CD4-positive, alpha-beta T cell treated with Interleukin-17A for 1 hour (primary cell): ENCODE measurements at regions not wholly inside any gene's neighbourhood (a gene's known extent, or its start where the extent isn't known, plus 50 kb on each side); places are given as distances from the start of the nearest gene placed in this dataset.
"Not testable (repeated sequence)": the region's sequence is repeated elsewhere in the genome, so short reads cannot be mapped to it uniquely, and the experiment has no call there.

Experiments used
- DNase-seq: peaks from one replicate; pipeline ENCODE4 v3.0.0-alpha.2; 2020

DNA sequence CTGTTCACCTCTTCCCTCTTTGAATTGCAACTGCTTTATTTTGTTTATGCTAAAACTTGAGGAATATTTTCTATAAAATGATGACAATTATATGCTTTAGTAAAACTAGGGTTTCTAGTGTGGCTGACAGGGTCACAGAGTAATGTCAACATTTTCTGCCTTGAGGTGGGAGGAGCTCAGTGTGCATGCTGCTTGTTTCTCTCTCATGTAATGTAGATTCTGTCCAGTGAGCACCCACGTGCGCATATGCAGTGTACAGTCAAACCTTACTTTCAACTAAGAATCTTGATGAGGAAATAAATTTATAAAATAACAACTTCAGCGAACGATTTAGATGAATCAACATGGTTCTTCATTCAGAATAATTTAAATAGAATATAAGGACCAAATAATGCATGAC, 603.9 kb downstream of the PCDH17 start:
- no peak for DNase-seq

DNA sequence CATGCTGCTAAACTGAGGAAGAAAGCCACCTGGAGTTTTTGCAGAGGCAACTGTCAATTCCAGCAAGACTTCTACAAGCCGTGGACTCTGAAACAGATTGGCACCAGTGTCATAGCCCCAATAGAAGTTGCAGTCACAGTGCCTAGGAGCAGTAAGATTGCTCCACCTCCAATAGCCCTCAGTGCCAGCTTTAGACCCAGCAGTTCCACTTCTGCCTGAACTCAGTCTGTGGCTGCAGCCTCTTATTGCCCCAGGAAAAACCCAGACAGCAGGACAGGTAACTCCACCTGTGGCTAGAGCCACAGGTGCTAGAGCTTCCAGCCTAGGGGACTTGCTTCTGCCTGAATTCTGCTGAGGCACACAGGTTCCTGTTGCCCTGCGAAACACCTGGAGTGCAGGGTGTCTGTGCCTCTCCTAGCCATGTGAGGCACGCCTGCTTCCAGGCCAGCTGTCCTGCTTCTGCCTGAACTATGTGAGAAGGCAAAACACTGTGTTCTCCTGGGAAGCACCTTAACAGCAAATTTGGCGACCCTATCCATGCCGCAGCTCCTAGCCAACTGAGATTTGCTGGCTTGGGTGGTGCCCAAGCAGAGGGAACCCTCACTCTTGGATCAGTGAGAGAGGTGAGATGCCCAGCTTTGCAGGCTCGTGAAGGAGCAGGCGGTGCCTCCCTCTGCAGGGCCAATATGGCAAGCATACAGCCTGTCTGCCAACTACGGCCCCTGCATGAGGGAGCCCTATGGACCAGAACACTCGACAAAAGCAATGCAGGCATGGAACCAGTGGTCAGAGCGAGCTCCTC, 607.6 kb downstream of the PCDH17 start:
- DNase-seq, result no peak

DNA sequence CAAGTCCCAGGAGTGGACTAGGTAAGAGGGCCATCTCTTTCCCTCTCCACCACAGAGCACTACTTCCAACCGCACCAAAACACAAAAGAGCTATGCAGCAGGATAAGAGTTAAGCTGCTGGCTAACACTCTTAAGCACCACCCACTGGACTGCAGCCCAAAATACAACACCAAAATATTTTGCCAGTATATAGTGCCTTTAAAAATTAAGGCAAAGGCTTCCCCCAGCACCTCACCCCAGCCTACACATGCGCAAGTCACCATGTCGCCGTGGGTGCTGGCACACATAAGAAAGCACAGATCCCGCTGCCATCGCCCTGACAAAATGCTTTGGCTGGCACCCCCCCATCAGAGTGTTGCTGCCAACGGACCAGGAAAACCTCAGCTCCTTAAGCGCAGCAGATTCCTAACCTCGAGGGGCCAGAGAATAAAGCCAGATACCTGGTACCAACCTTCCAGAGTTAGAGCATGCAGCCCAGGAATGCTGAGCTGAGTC, 608.3 kb downstream of the PCDH17 start:
- DNase-seq, result no peak

DNA sequence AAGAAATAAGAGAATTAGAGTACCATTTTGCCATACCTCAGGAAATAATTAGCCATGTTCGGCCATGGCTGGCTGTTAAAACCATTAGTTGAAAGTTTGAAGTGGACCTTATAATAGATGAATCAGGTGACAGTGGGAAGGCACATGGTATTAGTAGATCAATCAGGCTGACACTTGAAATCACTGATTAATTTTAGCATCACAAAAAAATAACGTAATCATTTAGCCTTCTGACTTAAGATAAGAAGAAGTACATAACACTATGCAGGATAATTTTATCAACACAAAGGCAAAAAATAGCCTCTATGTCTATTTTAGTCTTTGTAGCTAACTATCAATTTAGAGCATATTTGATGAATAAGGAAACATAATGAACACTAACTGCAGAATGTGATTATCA, 615.5 kb downstream of the PCDH17 start:
- no peak for DNase-seq

DNA sequence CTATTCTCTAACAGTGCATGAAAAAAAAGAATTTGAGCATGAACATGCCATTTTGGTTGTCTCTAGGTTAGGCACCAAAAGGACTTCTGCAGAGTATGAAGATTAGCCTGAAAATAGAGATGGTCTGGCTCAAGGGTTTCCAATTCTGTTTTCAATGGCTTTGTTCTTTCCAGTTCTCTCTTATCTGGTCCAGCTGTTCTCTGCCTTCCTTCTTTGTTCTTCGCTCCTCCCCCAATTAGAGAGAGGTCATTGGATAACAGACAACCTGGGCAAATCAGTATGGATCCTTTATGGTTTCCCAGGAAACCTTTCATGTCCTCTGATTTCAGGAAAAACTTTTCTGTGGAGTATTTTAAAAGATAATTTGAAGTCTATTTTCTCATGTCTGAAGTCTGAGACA, 623.4 kb downstream of the PCDH17 start:
- DNase-seq, result no peak

DNA sequence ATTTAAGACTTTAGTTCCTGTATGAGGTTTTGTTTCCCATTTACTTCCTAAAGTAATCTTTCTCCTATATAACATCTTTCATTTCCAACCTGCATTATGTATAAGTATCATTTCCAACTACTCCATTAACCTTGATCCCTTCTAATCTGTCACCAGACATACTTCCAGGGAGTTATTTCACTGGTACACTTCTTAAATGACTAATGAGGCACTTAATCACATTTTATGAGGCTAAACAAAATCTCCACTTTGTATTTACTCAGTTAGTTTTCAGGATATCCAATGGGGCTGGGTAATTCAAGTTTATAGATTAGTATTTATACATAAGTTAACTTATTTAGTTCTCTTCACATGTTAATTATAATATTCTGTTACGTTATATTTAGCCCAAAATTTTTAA, 634.7 kb downstream of the PCDH17 start:
- DNase-seq, result no peak

DNA sequence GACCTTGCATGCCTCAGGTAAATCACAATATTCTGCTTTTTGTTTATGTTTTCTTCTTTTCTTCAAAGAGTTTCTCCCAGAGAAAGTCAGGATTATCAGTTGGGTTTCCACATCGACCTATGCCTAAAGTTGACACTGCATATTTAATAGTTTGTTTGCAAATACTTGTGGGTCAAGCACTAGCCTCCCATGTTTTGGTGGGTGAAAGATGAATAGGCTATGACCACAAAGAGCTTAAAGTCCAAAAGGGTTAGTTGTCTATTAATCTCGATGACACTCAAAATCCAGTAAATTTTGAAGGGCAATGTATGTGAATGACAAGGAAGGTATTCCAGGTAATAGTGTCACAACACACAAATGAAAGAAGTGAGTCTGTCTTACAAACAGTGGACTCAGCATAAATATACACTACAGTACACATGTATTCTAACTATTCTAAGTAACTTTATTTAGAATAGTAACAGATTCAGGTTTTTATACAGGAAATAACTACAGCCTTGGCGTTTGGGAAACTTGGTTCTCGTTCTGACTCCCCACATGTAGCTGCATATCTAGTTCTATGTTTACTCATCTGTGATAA, 667.1 kb downstream of the PCDH17 start:
- no peak for DNase-seq

DNA sequence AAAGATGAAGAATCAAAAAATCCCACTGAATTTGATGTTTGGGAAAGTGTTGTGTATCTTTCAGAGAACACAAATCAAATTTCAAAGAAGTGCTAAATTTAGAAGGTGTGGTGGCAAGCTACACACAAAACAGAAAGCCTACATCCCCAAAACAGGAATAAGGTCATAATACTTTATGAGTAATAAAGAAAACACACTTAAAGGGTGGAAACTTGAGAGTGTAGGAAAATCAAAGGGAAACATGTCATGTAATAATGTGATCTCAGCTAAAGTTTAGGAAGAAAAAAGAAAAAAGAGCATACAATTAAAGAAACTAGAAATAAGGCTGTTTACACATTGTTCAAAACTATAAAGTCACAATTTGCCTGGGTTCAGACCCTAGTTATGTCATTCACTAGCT, 668.7 kb downstream of the PCDH17 start:
- DNase-seq, result no peak

DNA sequence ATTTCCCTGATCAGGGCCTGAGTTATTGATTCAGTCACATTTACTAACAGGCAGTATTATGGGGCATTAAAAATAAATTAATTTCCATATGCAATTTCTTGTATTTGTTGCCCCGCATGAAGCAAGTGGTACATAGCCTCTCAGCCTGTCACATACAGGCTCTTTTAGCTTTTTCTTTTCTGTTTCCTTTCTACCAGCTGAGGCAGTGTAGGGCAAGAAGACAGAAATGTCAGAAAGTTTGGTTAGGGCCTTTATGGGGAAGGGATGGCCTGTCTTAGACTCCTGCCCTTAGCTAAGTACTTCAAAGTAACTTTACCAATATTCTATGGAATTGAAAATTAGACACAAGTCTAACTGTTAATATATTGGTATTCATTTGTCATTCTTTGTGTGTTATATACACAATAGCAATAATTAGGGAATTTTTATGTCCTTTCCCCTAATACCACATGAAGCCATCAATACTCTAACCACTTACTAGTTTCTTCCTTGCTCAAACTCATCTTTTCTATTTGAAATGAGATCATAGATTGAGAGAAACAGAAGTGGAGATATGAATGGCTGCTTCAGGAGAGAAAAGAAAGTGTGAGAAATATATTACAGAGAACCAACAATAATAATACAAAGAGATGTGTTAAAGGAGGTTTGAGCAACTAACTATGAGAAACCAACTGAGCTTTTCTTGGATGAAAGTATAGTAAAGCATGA, 669.6 kb downstream of the PCDH17 start:
- no peak for DNase-seq

DNA sequence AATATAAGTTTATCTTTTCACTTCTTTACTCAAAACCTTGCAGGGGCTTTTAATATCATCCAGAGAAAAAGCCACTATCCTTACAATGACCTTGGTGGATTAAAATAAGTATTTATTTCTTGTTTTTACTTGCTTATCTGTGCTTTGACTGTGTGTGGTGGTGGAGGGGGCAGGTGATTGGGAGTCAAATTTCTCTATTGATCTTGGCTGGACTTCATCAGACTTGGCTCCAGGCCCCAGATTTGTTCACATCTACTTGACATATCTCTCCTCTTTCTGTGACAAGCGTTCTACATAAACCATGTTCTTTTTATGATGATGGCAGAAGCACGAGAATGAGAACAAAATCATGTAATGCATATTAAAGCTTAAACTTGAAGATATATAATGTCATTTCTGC, 670.8 kb downstream of the PCDH17 start:
- DNase-seq, result no peak

DNA sequence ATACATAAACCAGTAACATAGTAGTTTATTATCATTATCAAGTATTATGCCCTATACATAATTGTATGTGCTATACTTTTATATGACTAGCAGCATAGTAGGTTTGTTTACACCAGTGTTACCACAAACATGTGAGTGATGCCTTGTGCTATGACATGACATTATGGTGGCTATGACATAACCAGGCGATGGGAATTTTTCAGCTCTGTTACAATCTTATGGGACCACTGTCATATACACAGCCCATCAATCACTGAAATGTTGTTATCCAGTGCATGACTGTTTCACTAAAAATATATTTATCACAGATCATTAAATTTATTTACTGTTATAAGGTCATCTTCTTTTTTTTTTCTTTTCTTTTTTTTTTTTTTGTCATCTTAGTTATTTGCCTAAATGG, 674.5 kb downstream of the PCDH17 start:
- no peak for DNase-seq

DNA sequence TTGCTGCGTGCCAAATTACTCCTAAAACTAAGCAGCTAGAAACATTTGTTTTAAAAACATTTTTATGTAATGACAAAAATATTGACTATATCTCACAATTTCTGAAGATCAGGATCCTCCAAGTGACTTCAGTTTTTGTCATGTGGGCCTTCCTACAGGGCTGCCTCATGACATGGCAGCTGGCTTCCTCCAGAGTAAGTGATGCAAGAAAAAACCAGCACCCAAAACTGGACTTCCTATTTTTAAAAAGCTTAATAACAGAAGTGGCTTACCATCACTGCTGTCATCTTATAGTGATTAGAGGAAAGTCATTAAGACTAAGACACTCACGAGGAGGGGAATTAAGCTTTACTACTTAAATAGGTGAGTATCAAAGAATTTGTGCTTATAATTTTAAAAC, 681.7 kb downstream of the PCDH17 start:
- DNase-seq, result no peak

DNA sequence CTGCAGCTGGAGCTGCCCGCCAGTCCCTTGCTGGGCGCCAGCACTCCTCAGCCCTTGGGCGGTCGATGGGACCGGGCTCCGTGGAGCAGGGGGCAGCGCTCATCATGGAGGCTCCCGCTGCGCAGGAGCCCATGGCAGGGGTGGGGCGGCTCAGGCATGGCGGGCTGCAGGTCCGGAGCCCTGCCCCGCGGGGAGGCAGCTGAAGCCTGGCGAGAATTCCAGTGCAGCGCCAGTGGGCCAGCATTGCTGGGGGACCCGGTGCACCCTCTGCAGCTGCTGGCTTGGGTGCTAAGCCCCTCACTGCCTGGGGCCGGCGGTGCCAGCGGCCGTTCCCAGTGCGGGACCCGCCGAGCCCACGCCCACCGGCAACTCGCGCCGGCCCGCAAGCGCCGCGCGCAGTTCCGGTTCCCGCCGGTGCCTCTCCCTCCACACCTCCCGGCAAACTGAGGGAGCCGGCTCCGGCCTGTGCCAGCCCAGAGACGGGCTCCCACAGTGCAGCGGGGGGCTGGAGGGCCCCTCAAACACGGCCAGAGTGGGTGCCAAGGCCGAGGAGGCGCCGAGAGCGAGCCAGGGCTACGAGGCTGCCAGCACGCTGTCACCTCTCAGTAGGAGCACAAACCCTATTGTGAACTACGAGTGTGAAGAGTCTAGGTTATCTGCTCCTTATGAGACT, 687.1 kb downstream of the PCDH17 start:
- DNase-seq, result no peak

DNA sequence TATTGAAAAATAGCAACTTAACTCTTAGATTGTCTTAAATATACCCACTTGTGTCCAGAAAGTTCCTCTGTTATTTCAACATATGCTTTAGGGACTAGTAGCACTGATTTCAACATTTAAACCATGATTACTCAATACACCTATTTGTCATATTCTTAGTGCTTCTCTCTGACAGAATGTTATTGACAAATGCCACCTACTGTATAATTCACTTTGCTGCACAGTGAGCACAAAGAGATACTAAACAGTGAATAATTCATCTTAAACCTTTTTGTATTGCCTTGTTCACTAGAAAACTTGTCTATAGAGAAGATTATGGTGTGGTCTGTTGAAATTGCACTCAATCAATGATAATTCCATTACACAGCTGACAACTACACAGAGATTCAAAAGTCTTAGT, 692.6 kb downstream of the PCDH17 start:
- no peak for DNase-seq

DNA sequence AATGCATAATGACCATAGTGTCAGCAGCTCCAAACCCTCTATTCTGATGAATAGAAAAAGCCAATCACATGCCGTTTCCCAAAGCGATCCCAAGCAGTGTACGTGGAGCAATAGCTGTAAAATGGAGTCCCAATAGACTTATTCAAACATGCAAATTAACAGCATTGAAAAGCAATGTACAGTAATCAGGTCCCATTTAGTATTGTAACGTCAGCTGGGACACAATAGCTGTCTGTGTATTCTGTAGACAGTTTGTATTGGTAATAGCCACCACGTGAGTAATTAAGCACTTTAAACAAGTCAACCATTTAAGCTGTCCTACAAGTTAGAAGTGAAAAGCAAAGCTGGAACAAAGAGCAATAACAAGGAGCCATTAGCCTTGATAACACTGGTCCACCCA, 698.2 kb downstream of the PCDH17 start:
- DNase-seq, result no peak

DNA sequence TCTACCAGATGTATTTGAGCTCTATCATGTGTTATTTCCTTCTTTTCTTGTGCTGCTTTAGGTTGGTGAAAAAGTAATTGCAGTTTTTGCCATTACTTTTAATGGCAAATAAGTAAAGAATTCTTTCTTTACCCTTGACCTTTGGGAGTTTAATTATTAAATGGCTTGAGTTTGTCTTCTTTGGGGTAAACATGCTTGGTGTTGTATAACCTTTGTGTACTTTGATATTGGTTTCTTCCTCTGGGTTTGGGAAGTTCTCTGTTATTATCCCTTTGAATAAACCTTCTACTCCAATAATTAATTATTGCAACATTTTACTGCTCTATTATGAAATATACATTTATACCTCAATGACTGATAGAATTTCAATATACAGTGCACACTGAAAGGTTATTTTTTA, 709.4 kb downstream of the PCDH17 start:
- DNase-seq, result no peak

DNA sequence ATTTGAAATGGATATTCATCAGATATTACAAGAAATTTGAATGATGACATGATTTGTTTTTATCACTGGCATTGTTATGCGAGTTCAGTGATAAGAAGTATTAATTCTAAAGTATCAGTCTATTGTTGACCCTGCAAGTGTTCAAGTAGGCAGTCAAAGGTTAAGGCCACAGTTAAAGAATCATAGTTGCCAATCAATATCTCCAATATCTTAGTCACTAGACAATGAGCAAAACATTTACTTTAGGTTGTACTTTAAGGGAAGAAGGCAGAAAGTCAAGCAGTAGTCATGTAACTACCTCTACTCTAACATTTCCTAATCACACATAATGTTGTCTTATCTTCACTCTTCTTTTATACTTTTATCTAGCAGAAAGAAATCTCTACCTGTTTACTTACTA, 709.8 kb downstream of the PCDH17 start:
- DNase-seq, result no peak

DNA sequence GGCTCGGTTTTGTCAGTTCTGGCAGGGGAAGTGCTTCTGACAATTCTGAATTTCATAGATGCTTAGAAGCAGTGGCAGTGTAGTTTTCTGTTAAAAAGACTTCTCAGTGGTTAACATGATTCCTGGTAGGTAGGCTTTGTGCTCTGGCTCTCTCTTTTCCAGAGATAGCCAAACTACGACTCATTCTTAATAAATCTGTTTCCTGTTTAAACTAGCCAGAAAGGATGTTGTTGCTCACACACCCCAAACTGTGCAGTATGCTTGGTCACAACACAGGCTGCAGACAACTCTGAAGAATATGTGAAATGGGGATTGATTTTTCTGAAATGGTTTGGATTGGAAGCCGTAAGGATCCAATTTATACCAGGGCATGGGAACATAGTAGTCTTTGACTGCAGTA, 711.5 kb downstream of the PCDH17 start:
- DNase-seq, result no peak

DNA sequence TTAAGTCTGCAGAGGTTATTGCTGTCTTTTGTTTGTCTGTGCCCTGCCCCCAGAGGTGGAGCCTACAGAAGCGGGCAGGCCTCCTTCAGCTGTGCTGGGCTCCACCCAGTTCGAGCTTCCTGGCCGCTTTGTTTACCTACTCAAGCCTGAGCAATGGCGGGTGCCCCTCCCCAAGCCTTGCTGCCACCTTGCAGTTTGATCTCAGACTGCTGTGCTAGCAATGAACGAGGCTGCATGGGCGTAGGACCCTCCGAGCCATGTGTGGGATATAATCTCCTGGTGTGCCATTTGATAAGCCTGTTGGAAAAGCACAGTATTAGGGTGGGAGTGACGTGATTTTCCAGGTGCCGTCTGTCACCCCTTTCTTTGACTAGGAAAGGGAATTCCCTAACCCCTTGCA, 720.6 kb downstream of the PCDH17 start:
- not testable (repeated sequence) for DNase-seq

DNA sequence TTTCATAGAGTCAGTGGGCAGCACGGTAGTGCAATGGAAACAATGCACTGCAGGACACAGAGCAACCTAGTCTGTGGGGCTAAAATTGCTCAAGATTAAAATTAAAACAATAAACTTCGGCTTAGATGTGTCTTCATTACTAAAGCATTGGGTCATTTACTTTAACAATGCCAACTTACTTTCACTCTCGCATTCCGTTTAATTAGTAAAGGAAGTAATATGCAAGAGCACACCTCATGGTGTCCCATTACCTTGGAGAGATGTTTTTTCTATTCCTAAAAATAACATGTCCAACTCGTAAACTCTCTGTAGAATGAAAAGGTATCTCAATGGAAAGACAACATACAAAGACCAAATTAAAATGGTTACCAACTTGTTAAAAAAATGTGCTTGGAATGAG, 738.4 kb downstream of the PCDH17 start:
- DNase-seq, result no peak

DNA sequence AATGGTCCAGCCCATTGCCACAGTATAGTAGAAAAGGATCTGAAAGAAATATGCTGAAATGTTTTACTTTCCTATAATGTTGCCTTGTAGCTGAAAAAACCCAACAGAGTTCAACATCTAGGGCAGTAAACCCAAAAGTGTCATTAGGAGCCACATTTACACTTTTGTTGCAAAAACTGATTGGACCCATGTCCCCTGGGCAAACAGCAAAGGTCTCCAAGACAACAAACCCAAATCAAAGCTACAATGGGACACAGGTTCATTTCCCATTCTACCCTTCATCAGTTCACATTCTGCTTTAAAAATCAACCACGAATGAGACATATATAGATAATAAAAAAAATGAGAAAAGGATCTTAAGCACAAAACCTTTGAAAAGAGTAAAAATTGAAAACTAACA, 744.8 kb downstream of the PCDH17 start:
- DNase-seq, result no peak

DNA sequence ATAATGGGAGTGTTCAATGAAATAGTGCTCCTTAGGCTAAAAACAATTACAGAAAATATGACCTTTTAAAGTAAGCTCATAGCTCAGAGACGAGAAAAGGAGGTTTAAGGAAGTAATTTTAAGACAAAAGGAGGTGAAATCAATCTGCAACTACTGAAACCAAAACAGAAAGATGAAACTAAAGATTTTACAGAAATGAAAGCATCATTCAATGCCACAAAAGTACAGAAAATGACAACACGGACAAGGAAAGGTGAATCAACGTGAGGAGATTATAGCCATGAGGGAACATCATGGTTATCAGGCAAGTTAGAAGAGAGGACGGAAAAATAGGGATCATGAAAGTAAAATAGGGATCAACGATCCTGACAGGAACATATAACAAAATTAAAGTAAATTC, 745.2 kb downstream of the PCDH17 start:
- no peak for DNase-seq

DNA sequence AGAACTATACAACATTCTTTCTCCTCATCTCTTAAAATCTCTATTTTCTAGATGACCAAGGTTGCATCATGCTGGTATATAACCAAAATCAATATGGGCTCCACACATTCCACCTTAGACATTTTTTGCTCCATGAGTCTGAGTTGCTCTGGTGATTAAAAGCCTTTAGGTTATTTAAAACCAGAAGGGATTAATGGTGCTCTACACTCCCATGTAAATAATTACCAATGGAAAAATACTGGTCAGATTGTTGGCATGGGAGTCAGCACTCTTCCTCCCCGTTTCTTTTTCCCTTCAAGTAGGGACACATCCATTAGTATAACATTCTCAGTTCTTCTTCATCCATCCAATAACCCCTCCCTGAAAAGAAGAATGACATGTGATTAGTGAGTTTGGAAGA, 747.7 kb downstream of the PCDH17 start:
- no peak for DNase-seq

DNA sequence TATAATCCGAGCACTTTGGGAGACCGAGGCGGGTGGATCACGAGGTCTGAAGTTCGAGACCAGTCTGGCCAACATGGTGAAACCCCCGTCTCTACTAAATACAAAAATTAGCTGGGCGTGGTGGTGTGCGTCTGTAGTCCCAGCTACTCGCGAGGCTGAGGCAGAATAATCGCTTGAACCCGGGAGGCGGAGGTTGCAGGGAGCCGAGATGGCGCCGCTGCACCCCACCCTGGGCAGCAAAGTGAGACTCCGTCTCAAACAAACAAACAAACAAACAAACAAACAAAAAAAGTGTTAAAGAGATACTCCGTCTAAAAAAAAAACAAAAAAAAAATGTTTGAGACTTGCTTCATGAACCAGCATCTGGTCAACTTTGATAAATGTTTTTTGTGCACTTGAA, 753.8 kb downstream of the PCDH17 start:
- DNase-seq, result not testable (repeated sequence)
